K562 (cell line): ENCODE measurements at regions not wholly inside any gene's neighbourhood (a gene's known extent, or its start where the extent isn't known, plus 50 kb on each side); places are given as distances from the start of the nearest gene placed in this dataset.
A peak's percentile ranks its signal among the peaks of the same experiment; 100 is the strongest.

Experiments used
- ATAC-seq: fragments of 200-7000 bp; cut with Tn5 transposase; 3 replicates; pipeline ENCODE4 v1.9.1; 2020; ENCODE audit warnings: moderate library complexity
- BruUV-seq: library from RNA; stranded (reverse); fragments of 400-500 nt; replicated peaks from 2 replicates; lab custom pipeline; 2021; lab: Mats Ljungman, UMichigan
- CTCF ChIA-PET: fragments of 300-600 bp; formaldehyde crosslinking; extraction: SDS; loops from one replicate; lab custom pipeline; 2021; ENCODE audit warnings: low intra/inter-chr PET ratio; lab: Yijun Ruan, JAX
- POLR2A ChIA-PET: fragments of 300-600, 350-650 bp; sonication (Branson Sonifier 250); formaldehyde crosslinking; extraction: SDS; loops from one replicate; lab custom pipeline; 2021; ENCODE audit warnings: antibody characterized with exemption, inconsistent platforms; lab: Yijun Ruan, JAX
- DNase-seq, 4 experiments: peaks; one replicate each; pipeline versions ENCODE4 v3.0.0 to v3.0.0-alpha.2; 2011 to 2018; ENCODE audit warnings: low spot score in 3 of 4, mixed read lengths in 3 of 4; ENCODE audit errors: extremely low read depth in 1 of 4
- FAIRE-seq: peaks from 2 replicates; lab custom pipeline; 2011; peaks lifted over from hg19 to GRCh38; lab: Jason Lieb, UNC
- H2AFZ ChIP-seq: 2 replicates; pipeline ENCODE4 v1.6.0; 2011; ENCODE audit warnings: low read depth, low read length, control low read depth, inconsistent platforms
- H3K27ac ChIP-seq: fragments of 200-600 bp; 3 replicates; pipeline ENCODE4 v1.8.0; 2011; ENCODE audit warnings: low read depth, mild to moderate bottlenecking, control low read depth, inconsistent platforms, low read length, moderate library complexity, mixed read lengths; ENCODE audit errors: extremely low read depth
- H3K27me3 ChIP-seq, 2 experiments: fragments of 300-600 bp in 1 of 2; 2 replicates in 1 of 2; 3 replicates in 1 of 2; pipeline versions ENCODE4 v1.6.0 to v1.8.0; 2011; ENCODE audit warnings: inconsistent platforms in 2 of 2, low read length in 2 of 2, mild to moderate bottlenecking in 1 of 2, mixed read lengths in 1 of 2, moderate library complexity in 1 of 2; ENCODE audit not compliant: control insufficient read depth in 2 of 2, insufficient read depth in 2 of 2
- H3K36me3 ChIP-seq: fragments of 300-600 bp; 3 replicates; pipeline ENCODE4 v1.8.0; 2011; ENCODE audit warnings: mild to moderate bottlenecking, low read length, inconsistent platforms; ENCODE audit not compliant: control insufficient read depth, insufficient read depth
- H3K4me1 ChIP-seq, 2 experiments: fragments of 200-600 bp in 1 of 2; replicated peaks in 1 of 2; 2 replicates in 1 of 2; 3 replicates in 1 of 2; pipeline versions ENCODE4 v1.5.1 to v1.8.0; 2011; ENCODE audit warnings: inconsistent platforms in 2 of 2, low read length in 2 of 2, mild to moderate bottlenecking in 1 of 2, mixed read lengths in 1 of 2, moderate library complexity in 1 of 2; ENCODE audit not compliant: control insufficient read depth in 2 of 2, insufficient read depth in 2 of 2
- H3K4me2 ChIP-seq: 2 replicates; pipeline ENCODE4 v1.6.1; 2011; ENCODE audit warnings: low read length, control low read depth, inconsistent platforms, mixed read lengths; ENCODE audit not compliant: insufficient read depth
- H3K4me3 ChIP-seq: fragments of 200-600 bp; sonication (generic), shearing (Covaris generic); 2 replicates; pipeline ENCODE4 v1.5.1; 2016; ENCODE audit warnings: control low read depth, inconsistent platforms
- H3K79me2 ChIP-seq: fragments of 200-600 bp; 3 replicates; pipeline ENCODE4 v1.8.0; 2011; ENCODE audit warnings: low read length, inconsistent platforms; ENCODE audit not compliant: control insufficient read depth, insufficient read depth
- H3K9ac ChIP-seq, 2 experiments: 2 replicates each; pipeline versions ENCODE4 v1.6.0 to v1.6.1; 2011; ENCODE audit warnings: low read depth in 2 of 2, low read length in 2 of 2, control low read depth in 1 of 2, inconsistent platforms in 1 of 2, mild to moderate bottlenecking in 1 of 2, mixed read lengths in 1 of 2; ENCODE audit not compliant: insufficient read depth in 1 of 2
- H3K9me1 ChIP-seq: one replicate; pipeline ENCODE4 v1.6.0; 2011; ENCODE audit warnings: inconsistent platforms, mild to moderate bottlenecking, low read length, moderate library complexity; ENCODE audit not compliant: control insufficient read depth, insufficient read depth
- H3K9me3 ChIP-seq: replicated peaks from 2 replicates; pipeline ENCODE4 v1.5.1; 2011; ENCODE audit warnings: low read depth, low read length, inconsistent platforms; ENCODE audit not compliant: control insufficient read depth, insufficient read depth
- H4K20me1 ChIP-seq: replicated peaks from 2 replicates; pipeline ENCODE4 v1.6.1; 2011; ENCODE audit warnings: low read length, inconsistent platforms, mixed read lengths; ENCODE audit not compliant: control insufficient read depth, insufficient read depth
- POLR3A ChIP-seq: IDR thresholded peaks from 2 replicates; pipeline ENCODE4 v1.6.1; 2011; ENCODE audit warnings: borderline replicate concordance, mild to moderate bottlenecking, moderate library complexity; ENCODE audit not compliant: insufficient read length, insufficient read depth; ENCODE audit errors: extremely low read depth
- TBP ChIP-seq: optimal IDR thresholded peaks from 2 replicates; pipeline ENCODE3; 2011; ENCODE audit warnings: low read depth, low read length, improper control_type of control experiment
- ZNF224 ChIP-seq: sonication (generic); formaldehyde crosslinking; IDR thresholded peaks from 2 replicates; pipeline ENCODE4 v1.8.0; 2022; ENCODE audit warnings: mild to moderate bottlenecking, missing genetic modification reagents
- ZNF561 ChIP-seq: fragments of 450-650 bp; formaldehyde crosslinking; conservative IDR thresholded peaks from 2 replicates; pipeline ENCODE4 v1.4.0; 2020; ENCODE audit warnings: mild to moderate bottlenecking, moderate library complexity
- ZNF79 ChIP-seq: fragments of 250-450 bp; sonication (Bioruptor Pico); IDR thresholded peaks from 2 replicates; pipeline ENCODE4 v1.4.0; 2020; ENCODE audit warnings: low read depth, mild to moderate bottlenecking, moderate library complexity
- WGBS: fragments of 100-300 bp; shearing (Covaris generic); methylation state at CpG from one replicate; pipeline ENCODE4 v1.1.6; 2016; ENCODE audit warnings: low coverage, mixed read lengths; ENCODE audit not compliant: insufficient coverage; ENCODE audit errors: missing lambda C conversion rate; 5-methylcytosine and 5-hydroxymethylcytosine counted together
- in situ Hi-C: fragments of 300-500 bp; cut with MboI; formaldehyde crosslinking; loops from 4 replicates; pipeline ENCODE4 v1.15.0; 2018; ENCODE audit warnings: inconsistent platforms, mixed read lengths
- intact Hi-C: fragments of 100-400 bp; cut with micrococcal nuclease; formaldehyde crosslinking; loops from 2 replicates; pipeline ENCODE4 v1.14.2; 2022
- TF ChIP-seq, protein P1 (sequence below), 2 experiments: fragments of 450-650 bp; IDR thresholded peaks; 2 replicates each; pipeline ENCODE4 v1.6.1; 2018; ENCODE audit warnings: mild to moderate bottlenecking in 2 of 2, low read depth in 1 of 2; ENCODE audit not compliant: partially characterized antibody in 2 of 2
- TF ChIP-seq, protein P2 (sequence below): sonication (generic); formaldehyde crosslinking; IDR thresholded peaks from 2 replicates; pipeline ENCODE4 v1.8.0; 2022; ENCODE audit warnings: mild to moderate bottlenecking, low read depth, missing genetic modification reagents

DNA sequence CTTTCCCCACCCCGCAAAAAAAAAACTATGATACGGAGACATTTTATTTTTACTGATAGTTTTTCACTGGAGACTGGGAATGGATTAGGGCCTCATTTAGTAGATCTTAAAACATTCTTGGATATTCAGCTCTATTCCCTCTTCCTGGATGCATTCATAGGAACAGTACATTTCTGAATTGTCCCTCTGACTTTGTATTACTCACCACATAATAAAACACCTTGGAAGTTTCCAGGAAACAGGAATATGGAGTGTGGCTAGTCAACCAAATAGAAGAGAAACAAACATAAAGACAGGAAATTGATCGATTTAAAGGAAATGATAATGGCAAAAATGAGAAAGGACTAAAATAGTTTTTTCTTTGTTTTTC, 147.7 kb downstream of the GPX5 start (continued):
- TF ChIP-seq, protein P1, sequence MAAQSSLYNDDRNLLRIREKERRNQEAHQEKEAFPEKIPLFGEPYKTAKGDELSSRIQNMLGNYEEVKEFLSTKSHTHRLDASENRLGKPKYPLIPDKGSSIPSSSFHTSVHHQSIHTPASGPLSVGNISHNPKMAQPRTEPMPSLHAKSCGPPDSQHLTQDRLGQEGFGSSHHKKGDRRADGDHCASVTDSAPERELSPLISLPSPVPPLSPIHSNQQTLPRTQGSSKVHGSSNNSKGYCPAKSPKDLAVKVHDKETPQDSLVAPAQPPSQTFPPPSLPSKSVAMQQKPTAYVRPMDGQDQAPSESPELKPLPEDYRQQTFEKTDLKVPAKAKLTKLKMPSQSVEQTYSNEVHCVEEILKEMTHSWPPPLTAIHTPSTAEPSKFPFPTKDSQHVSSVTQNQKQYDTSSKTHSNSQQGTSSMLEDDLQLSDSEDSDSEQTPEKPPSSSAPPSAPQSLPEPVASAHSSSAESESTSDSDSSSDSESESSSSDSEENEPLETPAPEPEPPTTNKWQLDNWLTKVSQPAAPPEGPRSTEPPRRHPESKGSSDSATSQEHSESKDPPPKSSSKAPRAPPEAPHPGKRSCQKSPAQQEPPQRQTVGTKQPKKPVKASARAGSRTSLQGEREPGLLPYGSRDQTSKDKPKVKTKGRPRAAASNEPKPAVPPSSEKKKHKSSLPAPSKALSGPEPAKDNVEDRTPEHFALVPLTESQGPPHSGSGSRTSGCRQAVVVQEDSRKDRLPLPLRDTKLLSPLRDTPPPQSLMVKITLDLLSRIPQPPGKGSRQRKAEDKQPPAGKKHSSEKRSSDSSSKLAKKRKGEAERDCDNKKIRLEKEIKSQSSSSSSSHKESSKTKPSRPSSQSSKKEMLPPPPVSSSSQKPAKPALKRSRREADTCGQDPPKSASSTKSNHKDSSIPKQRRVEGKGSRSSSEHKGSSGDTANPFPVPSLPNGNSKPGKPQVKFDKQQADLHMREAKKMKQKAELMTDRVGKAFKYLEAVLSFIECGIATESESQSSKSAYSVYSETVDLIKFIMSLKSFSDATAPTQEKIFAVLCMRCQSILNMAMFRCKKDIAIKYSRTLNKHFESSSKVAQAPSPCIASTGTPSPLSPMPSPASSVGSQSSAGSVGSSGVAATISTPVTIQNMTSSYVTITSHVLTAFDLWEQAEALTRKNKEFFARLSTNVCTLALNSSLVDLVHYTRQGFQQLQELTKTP (IDR thresholded peaks at IDR 0.05; ENCODE audit: low read depth in 1 of 2, partially characterized antibody in 2 of 2) = no peak
- no peak for TF ChIP-seq ZNF561 (CRISPR knock-in tag)
- no peak for TF ChIP-seq ZNF224 (CRISPR knock-in tag)
- TF ChIP-seq ZNF79 (CRISPR knock-in tag) = no peak

DNA sequence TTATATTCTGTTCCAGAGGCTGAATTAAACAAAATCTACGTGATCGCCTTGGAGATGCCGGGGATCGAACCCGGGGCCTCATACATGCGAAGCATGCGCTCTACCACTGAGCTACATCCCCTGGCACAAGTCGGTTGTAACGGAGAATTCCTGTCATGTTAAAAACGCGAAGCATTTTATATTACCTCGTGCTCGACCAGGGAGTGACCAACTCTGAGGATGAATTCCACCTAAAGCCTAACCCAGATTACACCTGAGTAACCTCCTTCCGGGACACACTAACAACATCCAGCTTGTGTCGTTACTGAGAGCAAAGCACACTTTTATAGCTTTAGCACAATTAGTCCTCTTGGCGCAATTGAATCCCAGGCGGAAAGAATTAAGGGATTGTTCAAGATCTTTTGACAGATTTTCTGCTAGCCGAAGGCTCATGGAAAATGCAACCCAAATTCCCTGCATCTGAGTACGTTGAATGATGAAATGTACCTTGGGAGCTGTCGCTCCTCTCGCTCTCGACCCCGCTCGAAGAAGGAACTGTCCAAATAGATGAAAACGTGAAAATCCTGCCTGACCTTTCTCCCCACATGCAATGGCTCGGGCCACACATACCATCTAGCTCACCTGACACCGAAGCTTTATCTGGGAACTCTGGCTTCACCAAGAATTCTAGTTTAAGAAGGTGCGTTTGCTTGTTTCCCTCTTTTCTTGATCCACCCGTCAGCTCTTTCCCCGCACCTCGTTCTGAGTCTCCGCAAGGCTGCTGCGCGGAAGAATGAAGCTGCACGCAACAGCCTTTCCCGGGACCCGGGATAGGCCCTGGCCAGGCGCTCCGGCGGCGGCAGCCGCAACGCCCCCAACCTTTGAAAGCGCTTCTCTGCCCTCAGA, 148.3 kb downstream of the GPX5 start:
- intact Hi-C loops (no loop called here), in situ Hi-C loops (no loop called here)
- no peak overlapping the region for H3K27ac ChIP-seq
- ChIA-PET POLR2A (interaction anchor here (0.6 kb wide), 2 partner anchors 168 to 195 kb away, joined by 3 read pairs; no protein-coding TSS in a partner anchor), CTCF (no interaction called here)
- FAIRE-seq = peak; percentile 11
- no peak overlapping the region for H3K4me3 ChIP-seq
- H3K9me1 ChIP-seq = no peaks in the 10 kb centered on the region
- BruUV-seq = no TSS peak
- WGBS = 94% methylated on average over 43 of the region's 44 CpGs
- no peaks in the 10 kb centered on the region for H3K79me2 ChIP-seq
- TF ChIP-seq POLR3A (peak; percentile 64), TBP (peak; percentile 91)
- TF ChIP-seq, protein P2, sequence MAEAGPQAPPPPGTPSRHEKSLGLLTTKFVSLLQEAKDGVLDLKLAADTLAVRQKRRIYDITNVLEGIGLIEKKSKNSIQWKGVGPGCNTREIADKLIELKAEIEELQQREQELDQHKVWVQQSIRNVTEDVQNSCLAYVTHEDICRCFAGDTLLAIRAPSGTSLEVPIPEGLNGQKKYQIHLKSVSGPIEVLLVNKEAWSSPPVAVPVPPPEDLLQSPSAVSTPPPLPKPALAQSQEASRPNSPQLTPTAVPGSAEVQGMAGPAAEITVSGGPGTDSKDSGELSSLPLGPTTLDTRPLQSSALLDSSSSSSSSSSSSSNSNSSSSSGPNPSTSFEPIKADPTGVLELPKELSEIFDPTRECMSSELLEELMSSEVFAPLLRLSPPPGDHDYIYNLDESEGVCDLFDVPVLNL = no peak
- TF ChIP-seq, all 486 proteins: peak for 2
- ATAC-seq (no peak), DNase-seq (no peak)
- Histone ChIP-seq H2AFZ (no peak overlapping the region), H3K27me3 (no peaks in the 10 kb centered on the region), H3K36me3 (peaks cover 5% of the 10 kb centered on the region; the same call in 1 of the 3 replicates), H3K9me3 (peaks cover 1% of the 10 kb centered on the region; the same call in 1 of the 2 replicates), H3K9ac (no peak overlapping the region), H4K20me1 (no peaks in the 10 kb centered on the region), H3K4me2 (no peak overlapping the region), H3K4me1 (peaks cover 8% of the 10 kb centered on the region in 2 experiments; a peak in 2 of 5 replicates)
